ENCODE measurements at regions not wholly inside any gene's neighbourhood (a gene's known extent, or its start where the extent isn't known, plus 50 kb on each side); places are given as distances from the start of the nearest gene placed in this dataset.

DNA sequence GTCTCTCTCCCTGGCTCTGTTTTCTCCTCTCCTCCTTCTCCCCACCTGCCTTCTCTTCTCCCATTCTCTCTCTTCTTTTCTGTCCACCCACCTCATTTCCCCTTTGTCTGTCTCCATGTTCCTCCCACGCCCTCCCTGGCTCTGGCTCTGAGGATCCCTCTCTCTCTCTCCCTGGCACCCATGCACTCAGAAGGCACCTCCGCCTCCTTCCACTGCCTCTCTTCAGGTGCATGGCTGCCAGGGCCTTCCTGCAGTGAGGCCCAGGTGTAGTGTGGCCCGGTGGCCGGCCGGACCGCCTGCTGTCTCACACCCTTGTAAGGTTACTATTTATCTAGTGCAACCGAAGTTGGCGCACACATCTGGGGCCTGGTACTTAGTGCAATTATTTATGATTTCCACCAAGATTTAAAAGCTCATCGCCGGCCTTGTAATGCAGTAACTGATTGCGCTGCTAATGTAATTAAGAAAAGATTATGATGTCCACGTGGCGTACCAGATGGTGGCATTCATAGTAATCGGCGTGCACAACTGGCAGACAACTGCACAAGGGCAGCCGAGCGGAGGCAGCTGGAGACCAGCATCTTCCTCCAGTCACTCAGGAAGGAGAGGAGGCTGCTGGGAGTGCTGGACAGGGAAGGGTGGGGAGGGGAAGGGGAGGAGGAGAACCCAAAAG lies 50.4 kb upstream of the MVB12B start:
- no peak for TF ChIP-seq SETDB1 (IDR thresholded peaks at IDR 0.05; ENCODE audit: low read length)
- TF ChIP-seq, protein P1, sequence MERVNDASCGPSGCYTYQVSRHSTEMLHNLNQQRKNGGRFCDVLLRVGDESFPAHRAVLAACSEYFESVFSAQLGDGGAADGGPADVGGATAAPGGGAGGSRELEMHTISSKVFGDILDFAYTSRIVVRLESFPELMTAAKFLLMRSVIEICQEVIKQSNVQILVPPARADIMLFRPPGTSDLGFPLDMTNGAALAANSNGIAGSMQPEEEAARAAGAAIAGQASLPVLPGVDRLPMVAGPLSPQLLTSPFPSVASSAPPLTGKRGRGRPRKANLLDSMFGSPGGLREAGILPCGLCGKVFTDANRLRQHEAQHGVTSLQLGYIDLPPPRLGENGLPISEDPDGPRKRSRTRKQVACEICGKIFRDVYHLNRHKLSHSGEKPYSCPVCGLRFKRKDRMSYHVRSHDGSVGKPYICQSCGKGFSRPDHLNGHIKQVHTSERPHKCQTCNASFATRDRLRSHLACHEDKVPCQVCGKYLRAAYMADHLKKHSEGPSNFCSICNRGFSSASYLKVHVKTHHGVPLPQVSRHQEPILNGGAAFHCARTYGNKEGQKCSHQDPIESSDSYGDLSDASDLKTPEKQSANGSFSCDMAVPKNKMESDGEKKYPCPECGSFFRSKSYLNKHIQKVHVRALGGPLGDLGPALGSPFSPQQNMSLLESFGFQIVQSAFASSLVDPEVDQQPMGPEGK (CRISPR knock-in tag; IDR thresholded peaks at IDR 0.05; ENCODE audit: borderline replicate concordance): no peak
- TF ChIP-seq RAD51 (IDR thresholded peaks at IDR 0.05; ENCODE audit: borderline replicate concordance, low read depth): no peak
- TF ChIP-seq, protein P2, sequence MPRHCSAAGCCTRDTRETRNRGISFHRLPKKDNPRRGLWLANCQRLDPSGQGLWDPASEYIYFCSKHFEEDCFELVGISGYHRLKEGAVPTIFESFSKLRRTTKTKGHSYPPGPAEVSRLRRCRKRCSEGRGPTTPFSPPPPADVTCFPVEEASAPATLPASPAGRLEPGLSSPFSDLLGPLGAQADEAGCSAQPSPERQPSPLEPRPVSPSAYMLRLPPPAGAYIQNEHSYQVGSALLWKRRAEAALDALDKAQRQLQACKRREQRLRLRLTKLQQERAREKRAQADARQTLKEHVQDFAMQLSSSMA (CRISPR knock-in tag; IDR thresholded peaks at IDR 0.05): no peak
- TF ChIP-seq SP1 (CRISPR knock-in tag; IDR thresholded peaks at IDR 0.05): no peak
- TF ChIP-seq POLR2A (conservative IDR thresholded peaks at IDR 0.05): no peak
- TF ChIP-seq, protein P3, sequence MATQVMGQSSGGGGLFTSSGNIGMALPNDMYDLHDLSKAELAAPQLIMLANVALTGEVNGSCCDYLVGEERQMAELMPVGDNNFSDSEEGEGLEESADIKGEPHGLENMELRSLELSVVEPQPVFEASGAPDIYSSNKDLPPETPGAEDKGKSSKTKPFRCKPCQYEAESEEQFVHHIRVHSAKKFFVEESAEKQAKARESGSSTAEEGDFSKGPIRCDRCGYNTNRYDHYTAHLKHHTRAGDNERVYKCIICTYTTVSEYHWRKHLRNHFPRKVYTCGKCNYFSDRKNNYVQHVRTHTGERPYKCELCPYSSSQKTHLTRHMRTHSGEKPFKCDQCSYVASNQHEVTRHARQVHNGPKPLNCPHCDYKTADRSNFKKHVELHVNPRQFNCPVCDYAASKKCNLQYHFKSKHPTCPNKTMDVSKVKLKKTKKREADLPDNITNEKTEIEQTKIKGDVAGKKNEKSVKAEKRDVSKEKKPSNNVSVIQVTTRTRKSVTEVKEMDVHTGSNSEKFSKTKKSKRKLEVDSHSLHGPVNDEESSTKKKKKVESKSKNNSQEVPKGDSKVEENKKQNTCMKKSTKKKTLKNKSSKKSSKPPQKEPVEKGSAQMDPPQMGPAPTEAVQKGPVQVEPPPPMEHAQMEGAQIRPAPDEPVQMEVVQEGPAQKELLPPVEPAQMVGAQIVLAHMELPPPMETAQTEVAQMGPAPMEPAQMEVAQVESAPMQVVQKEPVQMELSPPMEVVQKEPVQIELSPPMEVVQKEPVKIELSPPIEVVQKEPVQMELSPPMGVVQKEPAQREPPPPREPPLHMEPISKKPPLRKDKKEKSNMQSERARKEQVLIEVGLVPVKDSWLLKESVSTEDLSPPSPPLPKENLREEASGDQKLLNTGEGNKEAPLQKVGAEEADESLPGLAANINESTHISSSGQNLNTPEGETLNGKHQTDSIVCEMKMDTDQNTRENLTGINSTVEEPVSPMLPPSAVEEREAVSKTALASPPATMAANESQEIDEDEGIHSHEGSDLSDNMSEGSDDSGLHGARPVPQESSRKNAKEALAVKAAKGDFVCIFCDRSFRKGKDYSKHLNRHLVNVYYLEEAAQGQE (IDR thresholded peaks at IDR 0.05; ENCODE audit: borderline replicate concordance): no peak
- TF ChIP-seq, protein P3 (CRISPR knock-in tag; IDR thresholded peaks at IDR 0.05; ENCODE audit: low read depth): no peak
- TF ChIP-seq, protein P4, sequence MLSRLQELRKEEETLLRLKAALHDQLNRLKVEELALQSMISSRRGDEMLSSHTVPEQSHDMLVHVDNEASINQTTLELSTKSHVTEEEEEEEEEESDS (CRISPR knock-in tag; IDR thresholded peaks at IDR 0.05): no peak

All from K562 (cell line).